HG03108 (cell line): ENCODE measurements at regions not wholly inside any gene's neighbourhood (a gene's known extent, or its start where the extent isn't known, plus 50 kb on each side); places are given as distances from the start of the nearest gene placed in this dataset.
"Not testable (repeated sequence)": the region's sequence is repeated elsewhere in the genome, so short reads cannot be mapped to it uniquely, and the experiment has no call there.

Experiments used
- ATAC-seq: cut with Tn5 transposase; IDR thresholded peaks from one replicate; pipeline ENCODE4 v1.9.1; 2021; ENCODE audit warnings: moderate library complexity; ENCODE audit not compliant: unreplicated experiment

GRCh38 chr1:10910681-10911489 is 101.6 kb upstream of the TARDBP start:
- no peak for ATAC-seq

GRCh38 chr1:10911490-10912166 is 100.8 kb upstream of the TARDBP start:
- ATAC-seq, result no peak

GRCh38 chr1:10912441-10912840 is 100.0 kb upstream of the TARDBP start:
- ATAC-seq, result no peak

GRCh38 chr1:10914056-10914455 is 98.4 kb upstream of the TARDBP start:
- no peak for ATAC-seq

- ATAC-seq, result no peak
Observed at GRCh38 chr1:10915594-10915993, 96.9 kb upstream of the TARDBP start.

GRCh38 chr1:10916311-10916710 is 96.1 kb upstream of the TARDBP start:
- ATAC-seq, result no peak

- no peak for ATAC-seq
Observed at GRCh38 chr1:10916991-10917390, 95.5 kb upstream of the TARDBP start.

- ATAC-seq, result no peak
Observed at GRCh38 chr1:10917513-10918454, 94.7 kb upstream of the TARDBP start.

- no peak for ATAC-seq
Observed at GRCh38 chr1:10918531-10918930, 93.9 kb upstream of the TARDBP start.

- no peak for ATAC-seq
Observed at GRCh38 chr1:10920063-10920626, 92.3 kb upstream of the TARDBP start.

- ATAC-seq, result not testable (repeated sequence)
Observed at GRCh38 chr1:10922315-10923060, 90.0 kb upstream of the TARDBP start.

GRCh38 chr1:10924030-10924429 is 88.4 kb upstream of the TARDBP start:
- no peak for ATAC-seq

GRCh38 chr1:10928654-10929053 is 83.8 kb upstream of the TARDBP start:
- no peak for ATAC-seq

- ATAC-seq, result no peak
Observed at GRCh38 chr1:10932088-10932487, 80.4 kb upstream of the TARDBP start.

GRCh38 chr1:10934150-10934818 is 78.2 kb upstream of the TARDBP start:
- no peak for ATAC-seq

- ATAC-seq, result no peak
Observed at GRCh38 chr1:10935246-10935645, 77.2 kb upstream of the TARDBP start.

GRCh38 chr1:10935724-10936123 is 76.7 kb upstream of the TARDBP start:
- ATAC-seq, result no peak

- ATAC-seq, result no peak
Observed at GRCh38 chr1:10936998-10937901, 75.2 kb upstream of the TARDBP start.
